Astrocyte of the spinal cord (primary cell): ENCODE measurements at regions not wholly inside any gene's neighbourhood (a gene's known extent, or its start where the extent isn't known, plus 50 kb on each side); places are given as distances from the start of the nearest gene placed in this dataset.
A peak's percentile ranks its signal among the peaks of the same experiment; 100 is the strongest.

ENCODE experiments used
- DNase-seq: peaks from one replicate; pipeline ENCODE4 v3.0.0; 2011; ENCODE audit warnings: low read depth, low spot score
- H3K4me3 ChIP-seq: 2 replicates; pipeline ENCODE4 v1.5.1; 2011; ENCODE audit warnings: low read depth, mild to moderate bottlenecking, low read length, moderate library complexity
- in situ Hi-C: cut with HindIII; loops from 2 replicates; pipeline ENCODE4 v1.10.0; 2017; ENCODE audit warnings: low sequenced_read_pairs
- TF ChIP-seq, protein P1 (sequence below): IDR thresholded peaks from 2 replicates; pipeline ENCODE4 v1.5.1; 2012; ENCODE audit warnings: low read depth, mild to moderate bottlenecking, low read length, inconsistent platforms

GRCh38 chr20:22307409-22307808, 277.0 kb downstream of the FOXA2 start:
- TF ChIP-seq, protein P1, sequence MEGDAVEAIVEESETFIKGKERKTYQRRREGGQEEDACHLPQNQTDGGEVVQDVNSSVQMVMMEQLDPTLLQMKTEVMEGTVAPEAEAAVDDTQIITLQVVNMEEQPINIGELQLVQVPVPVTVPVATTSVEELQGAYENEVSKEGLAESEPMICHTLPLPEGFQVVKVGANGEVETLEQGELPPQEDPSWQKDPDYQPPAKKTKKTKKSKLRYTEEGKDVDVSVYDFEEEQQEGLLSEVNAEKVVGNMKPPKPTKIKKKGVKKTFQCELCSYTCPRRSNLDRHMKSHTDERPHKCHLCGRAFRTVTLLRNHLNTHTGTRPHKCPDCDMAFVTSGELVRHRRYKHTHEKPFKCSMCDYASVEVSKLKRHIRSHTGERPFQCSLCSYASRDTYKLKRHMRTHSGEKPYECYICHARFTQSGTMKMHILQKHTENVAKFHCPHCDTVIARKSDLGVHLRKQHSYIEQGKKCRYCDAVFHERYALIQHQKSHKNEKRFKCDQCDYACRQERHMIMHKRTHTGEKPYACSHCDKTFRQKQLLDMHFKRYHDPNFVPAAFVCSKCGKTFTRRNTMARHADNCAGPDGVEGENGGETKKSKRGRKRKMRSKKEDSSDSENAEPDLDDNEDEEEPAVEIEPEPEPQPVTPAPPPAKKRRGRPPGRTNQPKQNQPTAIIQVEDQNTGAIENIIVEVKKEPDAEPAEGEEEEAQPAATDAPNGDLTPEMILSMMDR, result no peak
- in situ Hi-C loops, result no loop called here
- H3K4me3 ChIP-seq, result no peak overlapping the region
- DNase-seq, result no peak

DNA sequence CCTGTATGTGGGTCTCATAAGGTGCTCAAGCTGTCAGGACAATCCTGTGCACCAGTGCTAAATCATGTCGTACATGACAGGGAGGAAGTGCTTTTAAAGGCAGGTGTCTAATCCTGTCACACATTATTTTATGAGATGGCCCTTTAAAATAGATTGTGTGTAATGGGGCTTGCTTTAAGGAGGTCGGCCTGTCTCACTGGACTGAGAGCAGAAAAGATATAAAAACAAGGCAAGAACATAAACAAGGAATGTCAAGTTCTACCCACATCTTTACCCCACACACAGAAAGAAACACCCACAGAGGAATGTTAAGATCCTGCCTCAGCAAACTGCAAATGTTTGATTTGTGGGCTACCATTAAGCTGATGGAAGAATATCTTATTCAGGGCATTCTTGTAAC, 279.0 kb downstream of the FOXA2 start:
- TF ChIP-seq, protein P1, result no peak
- in situ Hi-C loops, result no loop called here
- DNase-seq, result no peak
- no peak overlapping the region for H3K4me3 ChIP-seq

GRCh38 chr20:22303523-22303922, 280.8 kb downstream of the FOXA2 start:
- TF ChIP-seq, protein P1, result peak; percentile 16
- DNase-seq, result no peak
- no peak overlapping the region for H3K4me3 ChIP-seq
- in situ Hi-C loops, result no loop called here

GRCh38 chr20:22302039-22302438, 282.3 kb downstream of the FOXA2 start:
- no peak overlapping the region for H3K4me3 ChIP-seq
- TF ChIP-seq, protein P1, result no peak
- DNase-seq, result no peak
- in situ Hi-C loops, result no loop called here

DNA sequence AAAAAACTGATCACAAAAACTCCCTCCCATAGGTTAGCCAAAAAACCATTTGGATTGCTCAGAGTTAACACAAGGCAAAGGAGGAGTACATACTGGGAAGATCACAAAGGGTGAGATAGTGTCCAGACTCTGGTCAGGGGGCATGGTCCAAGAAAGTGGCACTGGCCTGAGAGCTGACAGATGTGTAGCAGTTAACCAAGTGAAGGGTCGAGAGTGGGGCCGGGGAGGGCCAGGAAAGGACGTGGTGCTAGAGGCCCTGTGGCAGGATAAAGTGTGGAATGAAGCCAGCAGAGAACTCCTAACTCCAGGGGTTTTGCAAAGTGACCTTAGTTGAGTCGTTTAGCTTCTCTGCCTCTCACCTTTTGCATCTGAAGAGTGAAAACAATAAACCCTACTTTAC, 290.5 kb downstream of the FOXA2 start:
- H3K4me3 ChIP-seq, result no peak overlapping the region
- in situ Hi-C loops, result no loop called here
- no peak for DNase-seq
- TF ChIP-seq, protein P1, result no peak

DNA sequence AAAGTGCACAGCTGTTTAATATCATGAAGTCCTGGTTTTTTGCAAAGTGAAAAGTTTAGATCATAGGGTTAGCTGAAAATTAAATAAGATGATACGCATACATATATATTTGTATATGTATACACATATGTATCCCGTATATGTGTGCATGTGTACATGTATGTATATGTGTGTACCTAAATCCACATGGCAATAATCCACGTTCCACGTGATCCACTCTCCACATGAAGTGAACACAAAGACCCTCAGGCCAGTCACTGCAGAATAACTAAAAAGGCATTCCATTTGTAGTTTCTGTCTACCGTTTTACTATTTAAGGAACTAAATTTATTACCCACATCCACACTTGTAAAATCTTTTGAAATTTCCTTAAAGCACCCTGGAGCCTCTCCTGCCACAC, 294.9 kb downstream of the FOXA2 start:
- in situ Hi-C loops, result no loop called here
- TF ChIP-seq, protein P1, result no peak
- no peak overlapping the region for H3K4me3 ChIP-seq
- no peak for DNase-seq

DNA sequence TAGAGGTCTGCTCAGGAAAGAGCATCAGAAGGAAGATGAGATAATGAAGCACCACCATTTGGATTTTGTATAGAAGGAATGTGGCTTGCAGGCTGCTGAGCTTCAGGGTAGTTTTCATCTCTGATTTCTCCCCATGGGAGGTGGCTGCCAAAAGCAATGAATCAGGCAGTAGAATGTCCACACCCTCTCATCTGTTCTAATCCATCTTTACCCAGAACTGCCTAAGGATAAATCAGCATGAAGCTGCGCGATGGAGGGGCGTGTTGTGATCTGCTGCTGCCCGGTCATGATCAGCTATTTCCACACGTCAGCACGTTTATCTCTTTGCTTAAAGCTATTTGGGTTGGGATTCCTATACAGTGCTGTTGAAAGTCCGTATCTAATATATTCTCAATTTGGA, 295.4 kb downstream of the FOXA2 start:
- TF ChIP-seq, protein P1, result no peak
- H3K4me3 ChIP-seq, result no peak overlapping the region
- no peak for DNase-seq
- in situ Hi-C loops, result no loop called here
